H9 (cell line): ENCODE measurements at regions not wholly inside any gene's neighbourhood (a gene's known extent, or its start where the extent isn't known, plus 50 kb on each side); places are given as distances from the start of the nearest gene placed in this dataset.

Source experiments
- DNase-seq: peaks from one replicate; pipeline ENCODE4 v3.0.0-alpha.2; 2017
- H2AFZ ChIP-seq: one replicate; pipeline ENCODE4 v1.6.1; 2013; ENCODE audit warnings: mild to moderate bottlenecking, low read length, control low read depth, moderate library complexity
- H2AK5ac ChIP-seq: 2 replicates; pipeline ENCODE4 v1.6.1; 2013; ENCODE audit warnings: low read length, control low read depth, mixed read lengths; ENCODE audit not compliant: insufficient read length
- H2BK120ac ChIP-seq: one replicate; pipeline ENCODE4 v1.6.1; 2013; ENCODE audit warnings: low read depth, mild to moderate bottlenecking, low read length, control low read depth, inconsistent platforms; ENCODE audit not compliant: poor library complexity, severe bottlenecking
- H2BK12ac ChIP-seq: 2 replicates; pipeline ENCODE4 v1.6.1; 2013; ENCODE audit warnings: low read length, control low read depth, mixed read lengths, low read depth; ENCODE audit not compliant: insufficient read length
- H2BK15ac ChIP-seq: 2 replicates; pipeline ENCODE4 v1.6.1; 2013; ENCODE audit warnings: low read depth, low read length, control low read depth
- H2BK20ac ChIP-seq: one replicate; pipeline ENCODE4 v1.6.1; 2013; ENCODE audit warnings: low read depth, mild to moderate bottlenecking, low read length, control low read depth, inconsistent platforms; ENCODE audit not compliant: poor library complexity, severe bottlenecking
- H2BK5ac ChIP-seq: 2 replicates; pipeline ENCODE4 v1.6.1; 2013; ENCODE audit warnings: low read length, control low read depth, mixed read lengths; ENCODE audit not compliant: insufficient read length
- H3K14ac ChIP-seq: 2 replicates; pipeline ENCODE4 v1.6.1; 2013; ENCODE audit warnings: low read length, control low read depth; ENCODE audit not compliant: insufficient read depth
- H3K18ac ChIP-seq: 2 replicates; pipeline ENCODE4 v1.6.1; 2013; ENCODE audit warnings: low read depth, mild to moderate bottlenecking, mixed read lengths, low read length, control low read depth; ENCODE audit not compliant: insufficient read length
- H3K23ac ChIP-seq: 2 replicates; pipeline ENCODE4 v1.6.1; 2013; ENCODE audit warnings: low read length, control low read depth, mixed read lengths, low read depth; ENCODE audit not compliant: insufficient read length
- H3K23me2 ChIP-seq: 2 replicates; pipeline ENCODE4 v1.6.1; 2013; ENCODE audit warnings: low read depth, mild to moderate bottlenecking, mixed read lengths, low read length, control low read depth; ENCODE audit not compliant: insufficient read length, poor library complexity, severe bottlenecking
- H3K27ac ChIP-seq: 2 replicates; pipeline ENCODE4 v1.5.1; 2013; ENCODE audit warnings: low read length, control low read depth, mixed read lengths, low read depth; ENCODE audit not compliant: insufficient read length
- H3K27me3 ChIP-seq: 2 replicates; pipeline ENCODE4 v1.6.1; 2013; ENCODE audit warnings: low read length, control low read depth, inconsistent platforms; ENCODE audit not compliant: insufficient read depth
- H3K4ac ChIP-seq: 2 replicates; pipeline ENCODE4 v1.6.1; 2013; ENCODE audit warnings: low read depth, mild to moderate bottlenecking, control low read depth, inconsistent platforms, low read length, moderate library complexity
- H3K4me1 ChIP-seq: 2 replicates; pipeline ENCODE4 v1.6.1; 2013; ENCODE audit warnings: low read length, control low read depth, inconsistent platforms; ENCODE audit not compliant: insufficient read depth
- H3K4me2 ChIP-seq: 2 replicates; pipeline ENCODE4 v1.6.1; 2013; ENCODE audit warnings: low read length, control low read depth, mixed read lengths; ENCODE audit not compliant: insufficient read length, insufficient read depth
- H3K56ac ChIP-seq: 2 replicates; pipeline ENCODE4 v1.6.1; 2013; ENCODE audit warnings: low read depth, mild to moderate bottlenecking, mixed read lengths, low read length, control low read depth; ENCODE audit not compliant: insufficient read length
- H3K79me1 ChIP-seq: 2 replicates; pipeline ENCODE4 v1.6.1; 2013; ENCODE audit warnings: low read depth, mild to moderate bottlenecking, moderate library complexity, low read length, control low read depth, inconsistent platforms; ENCODE audit not compliant: insufficient read depth, poor library complexity, severe bottlenecking
- H3K79me2 ChIP-seq: 2 replicates; pipeline ENCODE4 v1.6.1; 2013; ENCODE audit warnings: low read length, control low read depth, inconsistent platforms; ENCODE audit not compliant: insufficient read depth
- H3K9ac ChIP-seq: 2 replicates; pipeline ENCODE4 v1.6.1; 2013; ENCODE audit warnings: low read length, control low read depth, mixed read lengths; ENCODE audit not compliant: insufficient read length; ENCODE audit errors: extremely low read depth
- H3K9me3 ChIP-seq: one replicate; pipeline ENCODE4 v1.6.1; 2013; ENCODE audit warnings: low read depth, low read length, inconsistent platforms; ENCODE audit not compliant: control insufficient read depth
- H3T11ph ChIP-seq: one replicate; pipeline ENCODE4 v1.6.1; 2013; ENCODE audit warnings: mild to moderate bottlenecking, low read length, control low read depth, inconsistent platforms
- H4K20me1 ChIP-seq: one replicate; pipeline ENCODE4 v1.6.1; 2013; ENCODE audit not compliant: control insufficient read depth, insufficient read length, insufficient read depth
- H4K5ac ChIP-seq: 2 replicates; pipeline ENCODE4 v1.6.1; 2013; ENCODE audit warnings: low read depth, mild to moderate bottlenecking, mixed read lengths, low read length, control low read depth; ENCODE audit not compliant: insufficient read length
- H4K8ac ChIP-seq: replicated peaks from 2 replicates; pipeline ENCODE4 v1.6.1; 2013; ENCODE audit warnings: low read length, control low read depth, mixed read lengths, low read depth; ENCODE audit not compliant: insufficient read length
- H4K91ac ChIP-seq: 2 replicates; pipeline ENCODE4 v1.6.1; 2013; ENCODE audit warnings: low read depth, mild to moderate bottlenecking, moderate library complexity, mixed read lengths, low read length, control low read depth; ENCODE audit not compliant: insufficient read length
- H3K27ac Mint-ChIP-seq, 3 experiments: 2 replicates in 2 of 3; 3 replicates in 1 of 3; pipeline ENCODE4 v1.8.0; 2020 to 2021; ENCODE audit warnings: mixed read lengths in 3 of 3, mild to moderate bottlenecking in 1 of 3, moderate library complexity in 1 of 3
- H3K27me3 Mint-ChIP-seq: 2 replicates; pipeline ENCODE4 v1.8.0; 2021; ENCODE audit warnings: low read depth, mild to moderate bottlenecking, moderate library complexity, mixed read lengths
- H3K36me3 Mint-ChIP-seq, 3 experiments: 2 replicates in 2 of 3; 3 replicates in 1 of 3; pipeline ENCODE4 v1.8.0; 2020 to 2021; ENCODE audit warnings: low read depth in 3 of 3, mixed read lengths in 3 of 3; ENCODE audit not compliant: insufficient read depth in 1 of 3
- H3K4me1 Mint-ChIP-seq, 2 experiments: 2 replicates each; pipeline ENCODE4 v1.8.0; 2020; ENCODE audit warnings: mixed read lengths in 2 of 2
- H3K4me3 Mint-ChIP-seq, 2 experiments: 2 replicates in 1 of 2; 3 replicates in 1 of 2; pipeline ENCODE4 v1.8.0; 2020 to 2021; ENCODE audit warnings: mild to moderate bottlenecking in 2 of 2, mixed read lengths in 2 of 2, moderate library complexity in 1 of 2
- H3K9me3 Mint-ChIP-seq, 2 experiments: 2 replicates in 1 of 2; 3 replicates in 1 of 2; pipeline ENCODE4 v1.8.0; 2020; ENCODE audit warnings: mild to moderate bottlenecking in 2 of 2, mixed read lengths in 2 of 2, moderate library complexity in 1 of 2
- WGBS: extraction: QIAGEN DNeasy Blood & Tissue Kit; methylation state at CpG from one replicate; pipeline ENCODE4 v1.1.7; 2013; ENCODE audit warnings: missing lambda C conversion rate, low lambda C conversion rate, mixed read lengths; ENCODE audit not compliant: insufficient read length; ENCODE audit errors: extremely low coverage; 5-methylcytosine and 5-hydroxymethylcytosine counted together
- TF ChIP-seq, protein P1 (sequence below): fragments of 200-600 bp; sonication (generic); conservative IDR thresholded peaks from 3 replicates; pipeline ENCODE4 v1.8.0; 2021; ENCODE audit warnings: antibody characterized with exemption, mild to moderate bottlenecking

DNA sequence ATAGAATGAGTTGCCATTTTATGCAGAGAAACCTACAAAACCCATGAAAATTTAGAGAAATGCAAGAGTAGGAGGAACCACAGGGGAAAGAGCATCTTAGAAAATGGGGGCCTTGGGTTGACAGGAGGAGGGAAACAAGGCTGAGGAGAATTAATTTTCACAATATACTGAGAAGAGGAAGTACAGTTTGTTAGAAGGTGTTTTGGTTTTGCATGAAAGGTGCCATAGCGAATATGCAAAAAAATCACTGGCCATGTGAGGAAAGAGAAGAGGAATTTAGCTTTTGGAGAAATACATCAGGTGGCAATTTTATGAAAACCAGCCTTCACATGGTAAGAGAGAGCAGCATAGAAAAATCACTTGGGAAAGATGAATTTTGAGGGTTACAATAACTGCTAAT is 413.9 kb upstream of the C2CD4B start:
- no peaks in the 10 kb centered on the region for H3K27me3 ChIP-seq
- H2BK12ac ChIP-seq: no peak overlapping the region
- H3K18ac ChIP-seq: no peak overlapping the region
- H3K4me2 ChIP-seq: no peak overlapping the region
- H3K79me2 ChIP-seq: no peaks in the 10 kb centered on the region
- Mint-ChIP-seq H3K4me3 (no peak overlapping the region), H3K27ac (no peak overlapping the region), H3K9me3 (no peaks in the 10 kb centered on the region), H3K36me3 (no peaks in the 10 kb centered on the region), H3K27me3 (no peaks in the 10 kb centered on the region), H3K4me1 (peaks cover 13 to 17% of the 10 kb centered on the region in 2 experiments)
- no peak overlapping the region for H4K5ac ChIP-seq
- H2AK5ac ChIP-seq: no peak overlapping the region
- no peaks in the 10 kb centered on the region for H3K9me3 ChIP-seq
- no peak overlapping the region for H2BK20ac ChIP-seq
- H3K9ac ChIP-seq: no peak overlapping the region
- no peak overlapping the region for H2AFZ ChIP-seq
- no peak overlapping the region for H3T11ph ChIP-seq
- no peaks in the 10 kb centered on the region for H3K79me1 ChIP-seq
- H3K23ac ChIP-seq: no peak overlapping the region
- H4K91ac ChIP-seq: no peak overlapping the region
- no peak overlapping the region for H3K14ac ChIP-seq
- no peak overlapping the region for H3K4ac ChIP-seq
- H4K8ac ChIP-seq: no peak overlapping the region
- no peak overlapping the region for H3K27ac ChIP-seq
- H4K20me1 ChIP-seq: no peaks in the 10 kb centered on the region
- no CpG with 5 or more reads among the region's 1 CpG for WGBS
- no peak overlapping the region for H2BK120ac ChIP-seq
- H3K23me2 ChIP-seq: no peaks in the 10 kb centered on the region
- DNase-seq: no peak
- H2BK5ac ChIP-seq: no peak overlapping the region
- TF ChIP-seq, protein P1, sequence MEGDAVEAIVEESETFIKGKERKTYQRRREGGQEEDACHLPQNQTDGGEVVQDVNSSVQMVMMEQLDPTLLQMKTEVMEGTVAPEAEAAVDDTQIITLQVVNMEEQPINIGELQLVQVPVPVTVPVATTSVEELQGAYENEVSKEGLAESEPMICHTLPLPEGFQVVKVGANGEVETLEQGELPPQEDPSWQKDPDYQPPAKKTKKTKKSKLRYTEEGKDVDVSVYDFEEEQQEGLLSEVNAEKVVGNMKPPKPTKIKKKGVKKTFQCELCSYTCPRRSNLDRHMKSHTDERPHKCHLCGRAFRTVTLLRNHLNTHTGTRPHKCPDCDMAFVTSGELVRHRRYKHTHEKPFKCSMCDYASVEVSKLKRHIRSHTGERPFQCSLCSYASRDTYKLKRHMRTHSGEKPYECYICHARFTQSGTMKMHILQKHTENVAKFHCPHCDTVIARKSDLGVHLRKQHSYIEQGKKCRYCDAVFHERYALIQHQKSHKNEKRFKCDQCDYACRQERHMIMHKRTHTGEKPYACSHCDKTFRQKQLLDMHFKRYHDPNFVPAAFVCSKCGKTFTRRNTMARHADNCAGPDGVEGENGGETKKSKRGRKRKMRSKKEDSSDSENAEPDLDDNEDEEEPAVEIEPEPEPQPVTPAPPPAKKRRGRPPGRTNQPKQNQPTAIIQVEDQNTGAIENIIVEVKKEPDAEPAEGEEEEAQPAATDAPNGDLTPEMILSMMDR: no peak
- no peaks in the 10 kb centered on the region for H3K4me1 ChIP-seq
- H2BK15ac ChIP-seq: no peak overlapping the region
- no peak overlapping the region for H3K56ac ChIP-seq
